ENCODE measurements at regions not wholly inside any gene's neighbourhood (a gene's known extent, or its start where the extent isn't known, plus 50 kb on each side); places are given as distances from the start of the nearest gene placed in this dataset.
"Not testable (repeated sequence)": the region's sequence is repeated elsewhere in the genome, so short reads cannot be mapped to it uniquely, and the experiment has no call there.

DNA sequence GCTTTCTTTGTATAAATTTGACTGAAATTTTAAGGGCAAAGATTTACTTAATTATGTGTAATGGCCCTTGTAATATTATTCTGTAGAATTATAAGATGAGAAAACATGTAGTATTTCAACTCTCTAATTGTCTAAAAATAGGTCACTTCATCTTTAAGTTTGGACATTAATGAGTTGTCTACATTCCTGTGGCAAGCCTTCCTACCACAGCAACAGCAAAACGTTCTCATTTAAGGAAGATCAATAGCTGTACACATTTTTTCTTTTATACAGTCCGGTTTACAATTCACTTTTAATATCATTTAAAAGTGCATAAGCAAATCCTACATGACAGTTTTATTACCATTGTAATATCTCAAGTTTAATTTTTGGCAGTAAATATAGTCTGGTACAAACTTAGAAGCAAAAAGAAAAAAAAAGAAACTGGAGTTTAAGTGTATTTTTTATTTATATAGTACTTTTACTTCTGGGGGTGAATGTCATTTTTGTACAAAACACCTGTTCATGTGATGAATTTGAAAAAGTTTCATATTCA is 501.8 kb downstream of the ZPLD1 start:
- DNase-seq = no peak

DNA sequence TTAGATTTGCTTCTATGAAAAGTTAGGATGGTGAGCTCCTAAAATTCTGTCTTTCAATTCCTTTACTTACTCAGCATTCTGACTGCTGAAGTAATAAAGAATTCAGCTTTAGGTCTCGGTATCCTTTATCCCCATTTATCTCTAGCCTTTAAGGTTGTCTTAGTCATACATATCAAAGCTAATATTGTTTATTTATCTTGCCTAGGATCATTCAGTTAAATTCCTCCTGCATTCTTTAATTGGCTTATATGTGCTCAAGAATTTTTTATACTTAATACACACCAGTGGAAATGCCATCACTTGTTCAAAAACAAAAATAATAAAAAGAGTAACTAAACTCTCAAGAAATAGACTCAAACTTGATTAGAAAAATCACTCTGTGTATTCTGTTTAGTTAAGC is 507.0 kb downstream of the ZPLD1 start:
- no peak for DNase-seq

DNA sequence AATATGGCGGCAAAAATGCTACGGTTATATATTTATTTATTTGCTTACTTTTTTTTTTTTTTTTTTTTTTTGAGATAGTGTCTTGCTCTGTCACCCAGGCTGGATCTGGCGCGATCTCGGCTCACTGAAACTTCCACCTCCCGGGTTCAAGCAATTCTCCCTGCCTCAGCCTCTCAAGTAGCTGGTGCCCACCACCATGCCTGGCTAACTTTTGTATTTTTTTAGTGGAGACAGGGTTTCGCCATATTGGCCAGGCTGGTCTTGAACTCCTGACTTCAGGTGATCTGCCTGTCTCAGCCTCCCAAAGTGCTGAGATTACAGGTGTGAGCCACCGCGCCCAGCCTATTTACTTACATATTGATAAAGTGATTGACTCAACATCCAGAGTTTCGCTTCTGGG is 511.6 kb downstream of the ZPLD1 start:
- not testable (repeated sequence) for DNase-seq

DNA sequence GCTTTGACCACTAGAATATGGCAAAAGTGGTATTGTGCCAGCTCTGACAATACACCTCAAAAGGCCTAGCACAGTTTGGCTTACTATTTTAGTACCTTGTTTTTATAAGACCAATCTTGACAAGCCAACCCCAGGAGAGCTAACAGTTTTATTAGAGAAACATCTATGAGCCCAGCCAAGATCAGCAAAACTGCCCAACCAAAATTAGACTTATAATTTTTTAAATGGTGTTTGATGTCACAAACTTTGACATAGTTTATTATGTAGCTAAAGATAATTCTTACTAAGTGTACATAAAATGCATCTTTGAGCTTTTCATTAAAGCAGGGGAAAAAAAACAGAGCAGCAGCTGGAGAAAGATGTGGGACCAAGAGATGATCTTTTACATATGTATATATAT is 537.5 kb downstream of the ZPLD1 start:
- DNase-seq = no peak

DNA sequence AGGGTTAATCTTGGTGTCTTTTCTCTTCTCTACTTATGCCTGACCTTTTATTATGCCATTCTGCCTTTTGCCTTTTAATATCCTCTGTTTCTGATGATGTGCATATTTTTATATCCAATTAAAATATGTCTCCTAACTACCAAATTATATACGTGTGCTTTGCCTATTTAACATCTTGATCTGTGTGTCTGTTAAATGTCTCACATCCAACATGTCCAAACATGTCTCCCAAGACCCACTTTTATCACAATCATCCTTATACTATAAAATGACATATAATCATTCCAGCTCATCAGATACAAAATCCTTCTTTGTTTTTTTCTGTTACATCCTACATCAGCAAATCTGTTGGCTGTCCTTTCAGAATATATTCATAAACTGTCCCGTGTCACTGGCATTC is 539.5 kb downstream of the ZPLD1 start:
- DNase-seq = no peak

DNA sequence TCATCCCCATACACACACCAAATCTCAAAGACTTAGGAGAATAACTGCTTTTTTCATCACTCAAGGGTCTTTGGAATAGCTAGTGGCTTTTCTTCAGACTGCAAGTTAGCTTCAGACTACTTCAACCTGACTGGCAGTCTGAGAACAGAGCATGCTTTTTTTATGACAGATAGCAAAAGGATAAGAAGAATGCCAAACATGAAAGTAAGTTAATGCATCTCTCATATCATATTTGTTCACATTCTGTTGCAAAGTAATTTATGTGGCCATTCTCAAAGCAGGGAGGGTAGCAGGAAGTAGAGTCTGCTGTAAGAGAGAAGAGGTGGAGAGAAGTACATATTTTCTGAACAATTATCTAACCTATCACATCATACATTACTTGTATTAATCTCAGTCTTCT is 544.4 kb downstream of the ZPLD1 start:
- DNase-seq = no peak

DNA sequence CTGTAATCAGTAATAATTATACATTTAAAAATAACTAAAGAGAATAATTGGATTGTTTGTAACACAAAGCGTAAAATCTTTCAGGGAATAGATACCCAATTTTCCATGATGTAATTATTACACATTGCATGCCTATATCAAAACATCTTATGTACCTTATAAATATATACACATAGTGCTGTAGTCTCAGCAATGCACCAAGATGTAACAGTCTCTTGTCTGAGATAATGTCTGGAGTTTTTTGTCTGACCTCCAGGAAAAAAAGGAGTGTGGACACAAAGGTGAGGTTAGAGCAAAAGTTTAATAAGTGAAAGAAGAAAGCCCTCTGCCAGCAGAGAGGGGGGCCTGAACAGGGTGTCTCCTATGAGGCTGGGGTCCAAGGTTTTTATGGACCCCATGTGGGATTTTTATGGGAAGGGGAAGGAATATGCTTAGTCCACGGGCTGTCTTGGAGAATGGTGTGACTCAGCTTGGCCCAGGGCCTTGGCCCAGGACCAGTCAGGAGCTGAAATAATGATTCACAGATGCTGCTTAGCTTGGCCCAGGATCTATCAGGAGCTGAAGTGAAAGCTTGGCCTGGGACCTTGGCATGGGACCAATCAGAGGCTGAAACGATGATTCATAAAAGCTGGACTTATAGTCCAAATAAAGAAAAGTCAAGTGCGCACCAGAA is 545.0 kb downstream of the ZPLD1 start:
- no peak for DNase-seq

DNA sequence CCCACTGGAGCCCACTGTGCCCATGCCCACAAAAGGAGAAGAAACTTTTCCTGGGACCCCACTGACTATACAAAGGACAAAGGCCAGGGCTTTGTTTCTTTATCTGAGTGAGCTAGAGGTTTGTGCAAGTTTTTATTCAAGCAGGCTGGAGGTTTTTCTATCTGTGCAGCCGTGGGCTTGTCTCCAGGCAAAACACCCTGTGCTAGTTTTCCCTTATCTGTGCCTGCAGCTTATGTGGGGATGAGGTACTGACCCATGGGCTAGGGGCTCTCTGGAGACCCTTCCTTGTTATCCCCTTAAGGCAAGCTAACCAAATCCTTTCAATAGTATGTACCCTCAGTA is 545.5 kb downstream of the ZPLD1 start:
- DNase-seq = no peak

DNA sequence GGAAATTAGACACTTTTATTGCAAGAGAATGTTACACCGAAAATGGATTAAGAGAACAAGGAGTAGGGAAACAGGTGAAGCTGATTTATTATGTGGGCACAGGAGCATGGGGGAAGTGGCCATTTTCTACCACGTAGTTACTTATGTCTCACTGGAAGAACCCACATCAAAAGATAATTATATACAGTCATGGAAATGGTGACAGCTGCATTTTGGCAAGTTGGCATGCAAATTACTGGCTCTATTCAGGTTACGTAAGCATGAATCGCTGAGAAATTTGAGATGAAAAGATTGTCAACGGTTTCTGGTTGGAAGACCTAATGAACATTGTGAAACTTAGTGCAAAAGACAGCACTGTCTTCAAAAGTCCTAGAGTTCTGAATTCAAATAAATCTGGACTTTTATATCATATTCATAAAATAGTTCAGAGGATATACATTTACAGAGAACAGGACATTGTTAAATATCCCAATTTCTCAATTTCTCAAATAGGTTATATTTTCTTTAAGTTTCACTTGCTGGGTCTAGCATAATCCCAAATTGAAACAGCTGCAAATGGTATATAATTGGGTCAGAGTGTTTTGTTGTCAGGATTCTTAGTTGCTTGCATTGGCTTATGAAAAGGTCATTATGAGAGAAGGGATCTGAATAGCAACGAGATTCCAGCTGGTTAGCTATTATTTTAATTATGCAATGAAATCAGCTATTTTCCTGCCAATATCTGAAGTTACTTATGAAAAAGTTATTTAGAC is 567.8 kb downstream of the ZPLD1 start:
- DNase-seq = no peak

DNA sequence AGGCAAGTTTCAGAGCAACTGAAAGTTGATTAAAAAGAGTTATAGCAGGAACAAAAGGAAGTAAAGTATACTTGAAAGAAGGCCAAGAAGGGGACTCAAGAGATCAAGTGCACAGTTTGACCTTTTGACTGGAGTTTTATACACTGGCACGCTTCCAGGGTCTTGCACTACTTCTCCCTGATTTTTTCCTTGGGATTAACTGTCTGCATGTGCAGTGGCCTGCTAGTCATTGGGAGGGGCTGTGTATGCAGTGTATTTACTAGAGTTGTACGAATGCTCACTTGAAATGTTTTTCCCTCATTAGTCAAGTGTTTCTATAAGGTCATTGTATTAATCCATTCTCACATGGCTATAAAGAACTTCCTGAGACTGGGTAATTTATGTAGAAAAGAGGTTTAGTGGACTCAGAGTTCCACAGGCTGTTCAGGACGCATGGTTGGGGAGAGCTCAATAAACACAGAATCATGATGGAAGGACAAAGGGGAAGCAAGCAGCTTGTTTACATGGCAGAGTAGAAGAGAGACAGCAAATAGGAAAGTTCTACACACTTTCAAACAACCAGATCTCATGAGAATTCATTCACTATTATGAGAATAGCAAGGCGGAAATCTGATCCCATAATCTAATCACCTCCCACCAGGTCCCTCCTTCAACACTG is 571.8 kb downstream of the ZPLD1 start:
- no peak for DNase-seq

DNA sequence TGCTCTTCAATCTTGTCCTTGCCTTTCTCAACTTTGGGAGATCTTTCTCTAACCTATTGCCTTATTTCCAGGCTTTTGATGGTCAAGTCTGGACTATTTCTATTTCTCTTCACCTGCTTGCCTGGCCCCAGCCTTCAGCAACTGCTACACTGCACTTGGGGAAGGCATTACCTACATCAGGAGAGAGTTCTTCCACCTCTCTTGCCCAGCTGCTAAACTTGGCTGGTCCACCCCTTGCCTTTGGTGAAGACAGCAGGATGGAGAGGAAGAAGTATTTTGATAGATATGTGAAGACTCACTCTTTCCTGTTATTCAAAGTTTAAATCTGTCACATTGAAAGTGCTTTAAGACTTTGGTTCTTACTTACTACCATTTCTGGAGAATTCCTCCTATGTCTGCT is 574.8 kb downstream of the ZPLD1 start:
- no peak for DNase-seq

DNA sequence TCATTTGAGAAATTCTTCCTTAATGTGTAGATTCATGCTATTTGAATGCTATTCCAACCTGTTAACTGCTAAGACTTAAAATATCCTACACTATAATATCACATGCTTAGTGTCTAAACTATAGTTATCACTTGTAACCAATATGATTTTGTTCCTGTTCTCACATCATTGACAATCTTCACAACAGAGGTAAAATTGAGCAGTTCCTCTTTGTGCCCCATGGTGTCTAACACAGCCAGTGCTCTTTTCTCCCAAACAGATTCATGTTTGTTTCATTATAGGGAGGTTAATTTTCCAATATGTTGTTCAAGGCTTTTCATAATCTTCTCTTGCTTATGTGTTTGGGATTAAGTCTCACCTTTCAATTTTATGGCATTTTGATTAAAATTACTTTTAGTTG is 591.1 kb downstream of the ZPLD1 start:
- no peak for DNase-seq

DNA sequence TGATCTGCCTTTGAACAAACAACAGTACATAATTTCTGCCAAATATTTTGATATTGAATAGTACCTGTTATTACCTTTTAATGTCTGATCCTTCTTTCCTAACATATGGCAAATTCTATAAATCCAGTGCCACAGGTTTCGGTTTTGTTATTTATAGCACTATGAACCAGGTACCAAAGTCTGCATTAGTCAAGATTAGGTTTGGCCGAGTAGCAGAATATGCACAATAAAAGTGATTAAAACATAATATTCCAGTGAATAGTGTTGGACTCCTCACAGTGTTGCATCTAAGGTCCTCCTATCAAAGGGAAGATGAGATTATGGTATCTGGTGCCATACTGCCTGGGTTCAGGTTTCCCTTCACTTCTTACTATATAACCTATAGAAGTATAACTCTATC is 599.0 kb downstream of the ZPLD1 start:
- DNase-seq = no peak

DNA sequence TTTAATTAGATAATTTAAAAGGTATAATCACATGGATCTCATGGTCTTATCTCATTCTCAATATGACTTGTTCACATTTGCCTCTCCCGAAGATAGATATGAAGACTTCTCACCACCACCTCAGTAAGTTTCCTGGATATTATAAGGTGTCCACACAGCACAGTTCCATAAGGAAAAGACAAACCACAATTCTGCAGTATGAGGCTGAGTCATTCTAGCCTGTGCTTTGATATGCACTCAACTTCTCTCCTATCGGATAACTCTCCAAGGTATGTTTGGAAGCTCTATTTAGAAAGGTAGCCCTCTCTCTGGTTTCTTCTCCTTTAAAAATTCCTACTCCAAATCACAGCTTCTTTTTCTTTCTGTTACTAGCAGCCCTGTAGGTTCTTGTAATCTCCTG is 612.8 kb downstream of the ZPLD1 start:
- no peak for DNase-seq

DNA sequence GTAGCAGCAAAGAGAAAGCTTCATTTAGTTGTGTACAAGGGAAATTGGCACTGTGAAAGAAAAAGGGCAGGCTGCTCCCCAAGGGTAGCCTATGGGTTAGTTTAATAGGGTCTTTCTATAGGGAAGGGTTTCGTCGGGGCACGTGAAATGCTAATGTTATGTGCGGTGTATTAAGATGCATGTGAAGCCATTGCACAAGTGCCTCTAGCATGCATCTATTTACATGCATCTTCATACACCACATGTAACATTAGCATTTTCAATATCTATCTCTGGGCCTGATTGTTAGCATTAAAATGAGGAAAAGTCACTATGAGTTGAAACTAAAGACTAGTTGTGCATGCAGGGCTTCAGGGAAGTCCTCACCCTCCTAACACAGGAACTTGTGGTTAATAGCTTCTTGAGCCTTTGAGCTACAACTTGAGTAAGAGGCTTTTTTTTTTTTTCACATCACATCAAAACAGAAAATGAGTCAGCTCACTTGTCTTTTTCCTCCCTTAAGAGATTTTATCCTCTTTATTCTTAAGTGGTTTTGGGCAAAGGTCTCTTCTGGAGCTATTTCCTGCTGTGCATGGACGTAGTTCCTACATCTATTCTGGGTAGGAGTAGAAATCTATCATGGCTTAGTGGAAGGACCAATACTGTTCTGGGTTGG is 613.4 kb downstream of the ZPLD1 start:
- DNase-seq = no peak

DNA sequence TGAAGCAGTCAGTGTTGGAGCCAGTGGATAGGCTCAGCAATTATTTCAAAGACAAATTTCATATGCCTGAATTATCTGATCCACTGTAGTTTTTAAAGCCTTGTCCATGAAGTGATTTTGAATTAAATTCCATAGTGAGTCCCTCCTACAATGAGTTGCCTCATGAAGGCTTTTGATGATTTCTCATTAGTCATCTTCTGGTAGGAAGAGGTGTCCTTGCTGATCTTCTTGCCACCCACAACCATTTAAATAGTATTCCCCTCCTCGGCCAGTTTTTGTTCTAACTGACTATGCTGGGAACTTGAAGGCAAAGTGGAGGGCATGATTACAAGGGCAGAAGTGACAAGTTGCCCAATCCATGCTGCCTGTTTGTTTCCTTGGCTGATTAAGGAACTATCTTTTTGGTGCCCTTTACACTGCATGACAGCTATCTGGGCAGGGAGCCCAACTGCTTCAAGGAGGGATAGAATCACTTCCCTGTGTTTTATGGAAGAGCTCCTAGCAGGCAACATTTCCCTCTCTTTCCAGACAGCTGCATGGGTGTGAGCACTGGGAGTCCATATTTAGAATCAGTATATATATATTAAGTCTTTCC is 617.5 kb downstream of the ZPLD1 start:
- no peak for DNase-seq

DNA sequence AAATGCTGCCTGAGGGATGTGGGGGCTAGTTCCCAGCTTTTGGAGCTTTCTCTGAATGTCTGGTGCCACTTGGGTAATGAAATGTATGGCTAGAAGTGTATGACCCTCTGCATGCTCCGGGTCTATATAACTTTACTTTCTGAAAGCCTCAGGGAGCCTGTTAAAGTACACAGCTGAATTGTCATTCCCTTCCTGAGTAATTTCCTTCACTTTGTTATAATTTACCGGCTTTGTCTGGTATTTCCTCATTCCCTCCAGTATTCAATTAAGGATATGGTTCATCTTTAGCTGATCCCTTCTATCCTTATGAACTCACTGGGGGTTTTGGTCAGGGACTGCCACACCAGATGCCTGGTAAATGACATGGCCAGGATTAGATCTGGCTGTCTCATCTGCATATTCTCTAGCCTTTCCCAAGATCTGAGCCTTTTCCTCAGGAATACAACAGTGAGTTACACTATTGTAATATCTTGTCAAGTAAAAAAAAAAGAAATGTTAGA is 620.3 kb downstream of the ZPLD1 start:
- DNase-seq = no peak

DNA sequence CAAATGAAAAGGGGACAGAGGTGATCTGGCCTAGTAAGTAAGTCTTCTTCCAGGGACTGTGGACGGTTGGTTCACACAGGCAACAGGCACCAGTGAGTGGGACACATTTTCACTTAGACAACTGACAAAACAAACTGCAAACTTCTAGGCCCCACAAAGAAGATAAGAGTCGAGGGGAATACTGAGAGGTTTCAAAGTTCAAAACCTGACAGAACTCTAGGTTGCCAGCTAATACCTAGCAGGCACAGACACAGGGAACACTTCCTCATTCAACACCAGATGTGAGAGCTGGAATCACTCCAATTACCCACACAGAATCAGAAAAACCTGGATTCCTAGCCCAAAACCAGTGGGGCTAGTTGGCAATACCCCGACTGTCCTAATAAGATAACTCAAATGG is 621.7 kb downstream of the ZPLD1 start:
- DNase-seq = no peak

DNA sequence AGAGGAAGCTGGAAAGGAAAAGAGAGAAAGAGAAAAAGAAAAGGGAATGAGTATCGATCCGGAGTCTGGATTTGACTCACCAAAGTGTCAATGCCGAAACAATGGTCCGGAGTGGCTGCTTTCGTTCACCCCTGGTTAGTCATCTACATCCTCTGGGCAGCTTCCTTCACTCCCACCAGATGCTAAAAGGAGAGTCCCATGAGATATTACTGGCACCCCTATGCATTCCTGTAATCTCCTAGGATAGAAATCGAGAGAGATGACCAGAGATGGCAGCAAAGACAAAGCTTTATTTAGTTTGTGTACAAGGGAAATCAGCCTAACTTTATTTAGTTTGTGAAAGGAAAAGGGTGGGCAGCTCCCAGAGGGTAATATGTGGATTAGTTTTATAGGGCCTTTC is 622.2 kb downstream of the ZPLD1 start:
- DNase-seq = no peak

DNA sequence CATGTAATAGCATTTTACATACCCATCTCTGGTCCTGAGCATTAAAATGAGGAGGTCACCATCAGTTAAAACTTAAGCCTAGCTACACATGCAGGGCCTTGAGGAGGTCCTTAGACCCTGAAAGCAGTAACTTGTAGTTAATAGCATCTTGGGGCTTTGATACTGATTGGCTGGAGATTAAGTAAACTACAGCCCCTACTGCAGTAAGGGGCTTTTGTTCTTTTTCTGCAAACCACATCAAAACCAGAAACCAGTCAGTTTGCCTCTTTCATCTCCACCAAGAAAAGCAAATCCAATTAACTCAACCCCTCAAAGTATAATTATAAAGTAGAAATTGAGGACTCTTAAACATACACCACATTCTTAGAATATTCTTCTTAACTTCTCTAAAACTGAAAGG is 622.7 kb downstream of the ZPLD1 start:
- no peak for DNase-seq

DNA sequence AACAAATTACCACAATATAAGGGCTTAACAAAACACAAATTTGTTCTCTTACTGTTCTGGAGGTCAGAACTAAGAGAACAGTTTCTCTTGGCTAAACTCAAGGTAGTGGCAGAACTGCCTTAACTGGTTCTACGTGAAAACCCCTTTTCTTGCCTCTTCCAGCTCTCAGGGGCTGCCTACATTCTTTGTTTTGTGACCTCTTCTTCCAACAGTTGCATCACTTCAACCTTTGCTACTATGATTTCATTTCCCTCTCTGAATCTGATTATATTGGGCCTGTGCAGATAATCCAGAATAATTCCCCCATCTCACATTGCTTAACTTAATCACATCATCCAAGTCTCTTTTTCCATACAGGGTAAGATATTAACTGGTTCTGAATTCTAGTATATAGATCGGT is 624.6 kb downstream of the ZPLD1 start:
- no peak for DNase-seq

DNA sequence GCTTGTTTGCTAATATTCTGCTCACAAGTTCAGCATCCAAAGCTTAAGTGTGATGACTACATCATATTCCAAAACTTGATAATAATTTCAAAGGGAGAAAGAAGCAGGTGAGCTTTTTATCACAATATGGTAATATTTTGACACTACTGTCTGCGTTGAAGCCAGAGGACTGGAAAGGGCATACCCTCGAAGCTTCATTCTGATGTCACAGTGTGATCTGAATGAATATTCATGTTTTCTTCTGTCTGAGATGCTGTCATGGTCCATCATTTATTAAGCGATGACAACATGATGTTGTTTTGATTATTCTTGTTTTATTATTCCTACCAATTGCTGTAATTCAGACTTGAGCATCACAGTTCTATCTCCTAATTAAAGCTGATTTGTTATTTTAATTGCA is 625.4 kb downstream of the ZPLD1 start:
- DNase-seq = no peak

DNA sequence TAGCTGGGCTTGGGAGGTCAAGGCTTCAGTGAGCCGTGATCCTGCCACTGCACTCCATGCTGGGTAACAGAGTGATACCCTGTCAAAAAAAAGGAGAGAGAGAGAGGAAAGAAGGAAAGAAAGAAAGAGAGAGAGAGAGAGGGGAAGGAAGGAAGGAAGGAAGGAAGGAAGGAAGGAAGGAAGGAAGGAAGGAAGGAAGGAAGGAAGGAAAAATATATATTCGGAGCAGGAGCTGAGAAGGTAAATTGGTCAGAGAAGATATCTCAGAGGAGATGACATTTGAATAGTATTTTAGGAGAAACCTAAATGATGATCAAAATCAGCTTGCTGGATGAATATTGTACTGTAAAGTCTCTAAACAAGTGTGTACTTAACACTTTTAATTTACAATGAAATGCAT is 633.1 kb downstream of the ZPLD1 start:
- DNase-seq = no peak

Data from activated gamma-delta T cell (primary cell).